Mesothelial cell of epicardium (in vitro differentiated cells): ENCODE measurements at regions not wholly inside any gene's neighbourhood (a gene's known extent, or its start where the extent isn't known, plus 50 kb on each side); places are given as distances from the start of the nearest gene placed in this dataset.

Experiments
- DNase-seq, 2 experiments: peaks; one replicate each; pipeline ENCODE4 v3.0.0; 2021; ENCODE audit warnings: low spot score in 2 of 2; ENCODE audit not compliant: unreplicated experiment in 2 of 2
- H3K27ac Mint-ChIP-seq: 2 replicates; pipeline ENCODE4 v1.8.0; 2021; ENCODE audit warnings: mixed read lengths
- H3K27me3 Mint-ChIP-seq: 2 replicates; pipeline ENCODE4 v1.8.0; 2021; ENCODE audit warnings: low read depth, mixed read lengths
- H3K36me3 Mint-ChIP-seq: 2 replicates; pipeline ENCODE4 v1.8.0; 2021; ENCODE audit warnings: mixed read lengths
- H3K4me1 Mint-ChIP-seq: 2 replicates; pipeline ENCODE4 v1.8.0; 2021; ENCODE audit warnings: mixed read lengths
- H3K4me3 Mint-ChIP-seq: 2 replicates; pipeline ENCODE4 v1.8.0; 2021; ENCODE audit warnings: mild to moderate bottlenecking, moderate library complexity, mixed read lengths
- H3K9me3 Mint-ChIP-seq: 2 replicates; pipeline ENCODE4 v1.8.0; 2021; ENCODE audit warnings: mixed read lengths
- CTCF ChIP-seq: fragments of 200-600 bp; sonication (generic); IDR thresholded peaks from one replicate; pipeline ENCODE4 v1.5.0; 2021; ENCODE audit warnings: antibody characterized with exemption; ENCODE audit not compliant: unreplicated experiment

DNA sequence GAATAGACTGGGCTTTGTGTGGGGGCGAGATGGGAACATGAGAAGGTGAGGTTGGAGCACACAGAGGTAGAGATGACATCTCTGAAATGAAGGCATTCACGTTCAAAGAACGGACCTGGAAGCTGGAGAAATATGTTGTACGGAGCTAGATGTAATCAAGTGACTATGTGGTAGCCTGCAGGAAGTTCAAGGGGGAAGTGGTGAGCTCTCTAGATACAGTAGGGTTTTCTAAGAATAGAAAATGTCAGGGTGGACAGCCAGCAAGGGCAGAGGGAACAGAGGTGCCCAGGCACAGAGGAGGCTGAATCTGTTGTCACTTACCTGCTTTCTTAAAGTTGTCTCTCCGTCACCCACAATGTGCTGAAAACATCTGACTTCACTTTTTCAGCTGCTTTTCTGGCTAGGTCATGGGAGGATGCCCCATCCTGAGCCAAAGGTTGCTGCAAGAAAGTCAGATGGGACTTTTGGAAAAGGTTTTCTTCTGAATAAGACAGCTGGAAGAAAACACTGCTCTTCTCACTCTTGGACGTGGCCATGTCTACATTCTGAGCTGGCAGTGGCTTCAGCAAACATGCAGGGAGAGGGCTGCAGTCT, 171.5 kb upstream of the B3GAT1 start:
- H3K36me3 Mint-ChIP-seq: no peaks in the 10 kb centered on the region
- peaks cover 11% of the 10 kb centered on the region for H3K27me3 Mint-ChIP-seq
- TF ChIP-seq CTCF: no peak
- H3K9me3 Mint-ChIP-seq: no peaks in the 10 kb centered on the region
- H3K27ac Mint-ChIP-seq: no peak overlapping the region
- peaks cover 5% of the 10 kb centered on the region for H3K4me1 Mint-ChIP-seq
- H3K4me3 Mint-ChIP-seq: no peak overlapping the region
- no peak for DNase-seq

DNA sequence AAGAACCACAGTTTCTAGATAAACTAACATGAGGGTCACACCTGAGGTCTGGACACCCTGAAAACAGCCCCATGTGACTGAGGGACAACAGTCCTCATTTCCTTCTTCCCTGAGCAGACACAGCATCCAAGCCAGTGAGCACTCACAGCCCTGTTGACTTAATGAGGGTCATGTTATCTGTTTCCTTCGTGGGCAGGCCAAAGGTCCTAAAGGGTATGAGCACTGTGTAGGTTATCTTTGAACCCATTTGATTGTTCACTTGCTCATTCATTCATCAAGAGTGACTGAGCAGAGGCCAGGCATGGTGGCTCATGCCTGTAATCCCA, 170.7 kb upstream of the B3GAT1 start:
- DNase-seq: no peak
- no peak for TF ChIP-seq CTCF

GRCh38 chr11:134581966-134582769, 170.1 kb upstream of the B3GAT1 start:
- no peak for DNase-seq
- Mint-ChIP-seq H3K27ac (no peak overlapping the region), H3K4me3 (no peak overlapping the region), H3K36me3 (no peaks in the 10 kb centered on the region), H3K9me3 (no peaks in the 10 kb centered on the region), H3K4me1 (peaks cover 5% of the 10 kb centered on the region), H3K27me3 (peaks cover 5% of the 10 kb centered on the region)
- no peak for TF ChIP-seq CTCF

More for the DNA sequence above, 170.7 kb upstream of the B3GAT1 start:
- H3K4me3 Mint-ChIP-seq: no peak overlapping the region
- no peaks in the 10 kb centered on the region for H3K36me3 Mint-ChIP-seq
- no peaks in the 10 kb centered on the region for H3K9me3 Mint-ChIP-seq
- H3K4me1 Mint-ChIP-seq: peaks cover 5% of the 10 kb centered on the region
- no peak overlapping the region for H3K27ac Mint-ChIP-seq
- H3K27me3 Mint-ChIP-seq: peaks cover 10% of the 10 kb centered on the region

DNA sequence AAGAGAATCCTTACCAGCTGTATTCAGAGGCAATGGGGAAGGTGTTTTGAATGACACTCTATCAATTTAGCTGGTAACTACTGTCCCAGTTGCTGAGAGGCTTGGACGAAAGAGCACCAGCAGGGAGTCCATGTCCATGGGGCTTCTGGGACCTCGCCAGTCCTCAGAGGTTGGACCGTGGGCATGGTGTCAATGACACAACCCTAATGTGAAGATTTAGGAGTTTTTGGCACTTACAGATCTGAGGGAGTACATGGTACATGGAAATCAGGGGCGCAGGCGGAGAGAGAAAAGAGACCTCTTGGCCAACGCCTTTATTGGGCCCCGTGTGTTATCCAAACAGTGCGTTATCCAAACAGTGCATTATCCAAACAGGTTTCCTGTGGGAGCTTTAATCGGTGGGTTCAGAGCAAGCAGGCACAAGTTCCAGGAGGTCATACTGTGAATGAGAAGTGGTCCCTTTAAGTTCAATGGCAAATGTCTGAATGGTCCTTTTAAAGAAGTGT, 169.1 kb upstream of the B3GAT1 start:
- no peaks in the 10 kb centered on the region for H3K36me3 Mint-ChIP-seq
- no peaks in the 10 kb centered on the region for H3K27me3 Mint-ChIP-seq
- TF ChIP-seq CTCF: no peak
- no peak overlapping the region for H3K27ac Mint-ChIP-seq
- H3K4me1 Mint-ChIP-seq: peaks cover 5% of the 10 kb centered on the region
- H3K4me3 Mint-ChIP-seq: no peak overlapping the region
- DNase-seq: no peak
- no peaks in the 10 kb centered on the region for H3K9me3 Mint-ChIP-seq

DNA sequence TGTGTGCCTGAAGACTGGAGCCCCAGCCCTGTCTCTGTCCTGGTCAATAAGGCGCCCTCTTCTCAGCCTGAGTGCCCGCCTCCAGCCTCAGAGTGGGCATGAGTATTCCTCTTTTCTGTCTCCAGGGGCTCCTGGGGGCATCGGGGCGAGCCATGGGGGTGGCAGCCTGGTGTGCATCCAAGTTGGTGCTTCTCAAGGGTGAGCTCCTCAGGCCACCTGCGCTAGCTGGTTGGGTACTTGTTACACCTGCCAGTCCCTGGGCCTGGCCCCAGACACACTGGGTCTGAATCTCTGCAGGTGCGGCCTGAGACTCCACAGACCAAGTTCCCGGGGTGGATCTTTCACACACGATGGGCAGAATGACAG, 168.6 kb upstream of the B3GAT1 start:
- Mint-ChIP-seq H3K27me3 (no peaks in the 10 kb centered on the region), H3K36me3 (no peaks in the 10 kb centered on the region)

More for the DNA sequence above, 168.6 kb upstream of the B3GAT1 start:
- Mint-ChIP-seq H3K4me3 (no peak overlapping the region), H3K9me3 (no peaks in the 10 kb centered on the region), H3K27ac (no peak overlapping the region), H3K4me1 (peaks cover 5% of the 10 kb centered on the region)
- TF ChIP-seq CTCF: no peak
- DNase-seq: no peak
